Caco-2 (cell line): ENCODE measurements at regions not wholly inside any gene's neighbourhood (a gene's known extent, or its start where the extent isn't known, plus 50 kb on each side); places are given as distances from the start of the nearest gene placed in this dataset.
"Not testable (repeated sequence)": the region's sequence is repeated elsewhere in the genome, so short reads cannot be mapped to it uniquely, and the experiment has no call there.

Experiments used
- BruUV-seq: library from RNA; stranded (reverse); fragments of 400-500 nt; replicated peaks from 2 replicates; lab custom pipeline; 2021; lab: Mats Ljungman, UMichigan
- CTCF ChIA-PET: fragments of 300-600 bp; sonication (Branson Sonifier 250); formaldehyde crosslinking; loops from one replicate; lab custom pipeline; 2022; ENCODE audit warnings: antibody characterized with exemption; lab: Charles Lee
- POLR2A ChIA-PET: fragments of 300-600 bp; sonication (Branson Sonifier 250); formaldehyde crosslinking; loops from one replicate; lab custom pipeline; 2022; ENCODE audit warnings: antibody characterized with exemption; lab: Charles Lee
- DNase-seq, 2 experiments: peaks; one replicate each; pipeline versions ENCODE4 v3.0.0 to v3.0.0-alpha.2; 2020 to 2022
- H3K27me3 ChIP-seq: replicated peaks from 2 replicates; pipeline ENCODE4 v1.6.0; 2011; ENCODE audit warnings: low read length; ENCODE audit not compliant: control insufficient read depth, insufficient read depth
- H3K36me3 ChIP-seq: 2 replicates; pipeline ENCODE4 v1.5.1; 2011; ENCODE audit warnings: low read length; ENCODE audit not compliant: control insufficient read depth, insufficient read depth
- H3K4me1 ChIP-seq: fragments of 250-450 bp; sonication (Bioruptor Pico); 2 replicates; pipeline ENCODE4 v1.5.1; 2020; ENCODE audit warnings: mild to moderate bottlenecking
- H3K4me3 ChIP-seq: 2 replicates; pipeline ENCODE4 v1.5.1; 2011; ENCODE audit warnings: low read depth, mild to moderate bottlenecking, control low read depth, low read length
- H3K9me3 ChIP-seq: fragments of 250-450 bp; sonication (Bioruptor Pico); 2 replicates; pipeline ENCODE4 v1.5.1; 2020; ENCODE audit warnings: mild to moderate bottlenecking, moderate library complexity
- H3K27ac Mint-ChIP-seq: one replicate; pipeline ENCODE4 v1.8.0; 2022; ENCODE audit warnings: mixed read lengths; ENCODE audit not compliant: unreplicated experiment
- H3K27me3 Mint-ChIP-seq: one replicate; pipeline ENCODE4 v1.8.0; 2022; ENCODE audit warnings: mixed read lengths; ENCODE audit not compliant: insufficient read depth, unreplicated experiment
- H3K36me3 Mint-ChIP-seq: one replicate; pipeline ENCODE4 v1.8.0; 2022; ENCODE audit warnings: mild to moderate bottlenecking, mixed read lengths; ENCODE audit not compliant: insufficient read depth, unreplicated experiment
- H3K4me1 Mint-ChIP-seq: one replicate; pipeline ENCODE4 v1.8.0; 2022; ENCODE audit warnings: low read depth, mixed read lengths; ENCODE audit not compliant: unreplicated experiment
- H3K4me3 Mint-ChIP-seq: one replicate; pipeline ENCODE4 v1.8.0; 2022; ENCODE audit warnings: mild to moderate bottlenecking, moderate library complexity, mixed read lengths; ENCODE audit not compliant: unreplicated experiment
- H3K9me3 Mint-ChIP-seq: one replicate; pipeline ENCODE4 v1.8.0; 2022; ENCODE audit warnings: mixed read lengths; ENCODE audit not compliant: unreplicated experiment
- intact Hi-C: fragments of 100-400 bp; cut with micrococcal nuclease; formaldehyde crosslinking; loops from one replicate; pipeline ENCODE4 v1.10.0; 2022; ENCODE audit not compliant: unreplicated experiment
- TF ChIP-seq, protein P1 (sequence below), 2 experiments: fragments of 200-600 bp in 1 of 2; IDR thresholded peaks; 1 replicate in 1 of 2; 2 replicates in 1 of 2; pipeline versions ENCODE4 v1.5.1 to v1.8.0; 2011 to 2022; ENCODE audit warnings: antibody characterized with exemption in 1 of 2, control low read depth in 1 of 2, inconsistent platforms in 1 of 2, low read depth in 1 of 2, low read length in 1 of 2, mild to moderate bottlenecking in 1 of 2, moderate library complexity in 1 of 2; ENCODE audit not compliant: insufficient read depth in 1 of 2, severe bottlenecking in 1 of 2, unreplicated experiment in 1 of 2

DNA sequence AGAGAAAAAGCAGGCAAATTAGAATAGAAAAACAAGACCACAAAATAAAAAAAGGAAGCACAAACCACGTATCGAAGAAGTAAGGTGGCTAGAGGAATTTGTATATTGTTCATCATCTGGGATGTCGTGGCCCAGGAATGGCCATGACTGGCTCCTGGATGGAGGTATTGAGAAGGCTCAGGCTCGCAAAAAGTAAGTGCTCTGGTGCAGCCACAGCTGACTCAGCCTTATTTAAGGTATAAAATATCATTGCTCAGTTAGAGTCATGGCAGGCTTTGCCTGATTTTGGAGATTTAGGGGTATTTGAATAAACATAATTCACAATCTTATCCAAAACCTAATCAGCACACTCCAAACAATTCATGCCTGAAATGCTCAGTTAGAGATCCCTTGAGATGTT, 78.4 kb upstream of the FANCL start:
- POLR2A ChIA-PET: no interaction called here
- H3K27me3 ChIP-seq: no peaks in the 10 kb centered on the region
- intact Hi-C loops: no loop called here
- CTCF ChIA-PET: no interaction called here
- Mint-ChIP-seq H3K27ac (no peak overlapping the region), H3K27me3 (no peaks in the 10 kb centered on the region), H3K36me3 (no peaks in the 10 kb centered on the region), H3K4me1 (no peaks in the 10 kb centered on the region), H3K4me3 (no peak overlapping the region), H3K9me3 (peaks cover 12% of the 10 kb centered on the region)
- no peaks in the 10 kb centered on the region for H3K4me1 ChIP-seq
- H3K9me3 ChIP-seq: no peaks in the 10 kb centered on the region
- H3K36me3 ChIP-seq: no peaks in the 10 kb centered on the region
- H3K4me3 ChIP-seq: no peak overlapping the region
- no peak for DNase-seq
- BruUV-seq: no TSS peak
- TF ChIP-seq, protein P1, sequence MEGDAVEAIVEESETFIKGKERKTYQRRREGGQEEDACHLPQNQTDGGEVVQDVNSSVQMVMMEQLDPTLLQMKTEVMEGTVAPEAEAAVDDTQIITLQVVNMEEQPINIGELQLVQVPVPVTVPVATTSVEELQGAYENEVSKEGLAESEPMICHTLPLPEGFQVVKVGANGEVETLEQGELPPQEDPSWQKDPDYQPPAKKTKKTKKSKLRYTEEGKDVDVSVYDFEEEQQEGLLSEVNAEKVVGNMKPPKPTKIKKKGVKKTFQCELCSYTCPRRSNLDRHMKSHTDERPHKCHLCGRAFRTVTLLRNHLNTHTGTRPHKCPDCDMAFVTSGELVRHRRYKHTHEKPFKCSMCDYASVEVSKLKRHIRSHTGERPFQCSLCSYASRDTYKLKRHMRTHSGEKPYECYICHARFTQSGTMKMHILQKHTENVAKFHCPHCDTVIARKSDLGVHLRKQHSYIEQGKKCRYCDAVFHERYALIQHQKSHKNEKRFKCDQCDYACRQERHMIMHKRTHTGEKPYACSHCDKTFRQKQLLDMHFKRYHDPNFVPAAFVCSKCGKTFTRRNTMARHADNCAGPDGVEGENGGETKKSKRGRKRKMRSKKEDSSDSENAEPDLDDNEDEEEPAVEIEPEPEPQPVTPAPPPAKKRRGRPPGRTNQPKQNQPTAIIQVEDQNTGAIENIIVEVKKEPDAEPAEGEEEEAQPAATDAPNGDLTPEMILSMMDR (IDR thresholded peaks at IDR 0.05; ENCODE audit: insufficient read depth in 1 of 2, low read depth in 1 of 2, low read length in 1 of 2, severe bottlenecking in 1 of 2, unreplicated experiment in 1 of 2): no peak

DNA sequence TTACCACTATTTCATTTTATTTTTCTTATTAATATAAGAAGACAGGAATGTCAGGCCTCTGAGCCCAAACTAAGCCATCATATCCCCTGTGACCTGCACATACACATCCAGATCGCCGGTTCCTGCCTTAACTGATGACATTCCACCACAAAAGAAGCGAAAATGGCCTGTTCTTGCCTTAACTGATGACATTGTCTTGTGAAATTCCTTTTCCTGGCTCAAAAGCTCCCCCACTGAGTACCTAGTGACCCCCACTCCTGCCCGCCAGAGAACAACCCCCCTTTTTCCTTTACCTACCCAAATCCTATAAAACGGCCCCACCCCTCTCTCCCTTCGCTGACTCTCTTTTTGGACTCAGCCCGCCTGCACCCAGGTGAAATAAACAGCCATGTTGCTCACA, 77.8 kb upstream of the FANCL start:
- intact Hi-C loops, CTCF ChIA-PET: not testable (repeated sequence)

DNA sequence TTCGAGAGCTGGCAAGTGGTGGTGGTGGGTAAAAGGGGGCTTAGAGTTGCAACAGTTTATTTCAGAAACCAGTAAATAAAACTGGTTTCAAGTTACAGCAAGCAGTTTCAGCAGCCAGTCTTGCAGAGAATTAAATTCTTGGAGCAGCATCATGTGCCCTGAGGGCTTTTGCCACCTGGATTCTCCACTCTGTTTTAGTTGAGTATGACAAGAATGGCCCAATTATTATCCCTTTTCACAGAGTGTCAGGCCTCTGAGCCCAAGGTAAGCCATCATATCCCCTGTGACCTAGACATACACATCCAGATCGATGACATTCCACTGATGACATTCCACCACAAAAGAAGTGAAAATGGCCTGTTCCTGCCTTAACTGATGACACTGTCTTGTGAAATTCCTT, 72.8 kb upstream of the FANCL start:
- Histone ChIP-seq H3K36me3 (no peaks in the 10 kb centered on the region), H3K27me3 (no peaks in the 10 kb centered on the region), H3K4me1 (no peaks in the 10 kb centered on the region), H3K9me3 (no peaks in the 10 kb centered on the region), H3K4me3 (no peak overlapping the region)
- intact Hi-C loops: no loop called here
- ChIA-PET POLR2A (no interaction called here), CTCF (no interaction called here)
- Mint-ChIP-seq H3K9me3 (peaks cover 12% of the 10 kb centered on the region), H3K36me3 (no peaks in the 10 kb centered on the region), H3K27ac (no peak overlapping the region), H3K4me1 (no peaks in the 10 kb centered on the region), H3K27me3 (no peaks in the 10 kb centered on the region), H3K4me3 (no peak overlapping the region)
- TF ChIP-seq, protein P1 (IDR thresholded peaks at IDR 0.05; ENCODE audit: insufficient read depth in 1 of 2, low read depth in 1 of 2, low read length in 1 of 2, severe bottlenecking in 1 of 2, unreplicated experiment in 1 of 2): no peak
- no TSS peak for BruUV-seq
- no peak for DNase-seq

More for the DNA sequence above, 77.8 kb upstream of the FANCL start:
- POLR2A ChIA-PET, H3K4me3 ChIP-seq, DNase-seq, H3K27me3 ChIP-seq, H3K27me3 Mint-ChIP-seq, H3K36me3 Mint-ChIP-seq, BruUV-seq, H3K9me3 ChIP-seq, H3K4me3 Mint-ChIP-seq, H3K36me3 ChIP-seq, H3K4me1 Mint-ChIP-seq, H3K4me1 ChIP-seq, H3K27ac Mint-ChIP-seq: not testable (repeated sequence)
- H3K9me3 Mint-ChIP-seq: peaks cover 12% of the 10 kb centered on the region

- H3K9me3 Mint-ChIP-seq: no peaks in the 10 kb centered on the region
- no peak for DNase-seq
- intact Hi-C loops: no loop called here
- no peaks in the 10 kb centered on the region for H3K27me3 Mint-ChIP-seq
- no peaks in the 10 kb centered on the region for H3K4me1 ChIP-seq
- H3K4me3 Mint-ChIP-seq: no peak overlapping the region
- no peaks in the 10 kb centered on the region for H3K4me1 Mint-ChIP-seq
- TF ChIP-seq, protein P1 (IDR thresholded peaks at IDR 0.05; ENCODE audit: insufficient read depth in 1 of 2, low read depth in 1 of 2, low read length in 1 of 2, severe bottlenecking in 1 of 2, unreplicated experiment in 1 of 2): no peak
- H3K27ac Mint-ChIP-seq: no peak overlapping the region
- no TSS peak for BruUV-seq
- no peaks in the 10 kb centered on the region for H3K27me3 ChIP-seq
- no peak overlapping the region for H3K4me3 ChIP-seq
- POLR2A ChIA-PET: no interaction called here
- H3K9me3 ChIP-seq: no peaks in the 10 kb centered on the region
- CTCF ChIA-PET: no interaction called here
- H3K36me3 Mint-ChIP-seq: no peaks in the 10 kb centered on the region
- no peaks in the 10 kb centered on the region for H3K36me3 ChIP-seq
Measured at GRCh38 chr2:58308435-58308834, 67.3 kb upstream of the FANCL start.
